NCI-H345 (cell line): ENCODE measurements at regions not wholly inside any gene's neighbourhood (a gene's known extent, or its start where the extent isn't known, plus 50 kb on each side); places are given as distances from the start of the nearest gene placed in this dataset.

Experiments
- DNase-seq: peaks from one replicate; lab custom pipeline; 2025; lab: John Stamatoyannopoulos, UW

DNA sequence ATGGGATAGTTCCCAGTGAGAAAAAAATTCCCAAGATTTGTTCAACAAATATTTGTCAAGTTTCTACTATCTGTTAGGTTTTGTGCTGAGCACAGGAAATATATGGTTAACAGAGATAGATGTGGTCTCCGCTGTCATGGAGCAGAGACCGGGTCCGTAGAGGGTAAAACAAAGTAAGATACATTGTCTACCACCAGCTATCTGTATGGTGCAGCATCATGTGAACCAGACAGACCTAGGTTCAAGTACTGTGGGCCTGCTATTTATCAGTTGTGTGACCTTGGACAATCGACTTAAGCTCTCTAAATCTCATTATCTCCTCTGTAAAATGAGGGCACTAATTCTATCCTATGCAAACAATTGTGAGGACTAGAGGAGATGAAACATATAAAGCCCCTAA lies 109.8 kb downstream of the DUSP10 start:
- no peak for DNase-seq

DNA sequence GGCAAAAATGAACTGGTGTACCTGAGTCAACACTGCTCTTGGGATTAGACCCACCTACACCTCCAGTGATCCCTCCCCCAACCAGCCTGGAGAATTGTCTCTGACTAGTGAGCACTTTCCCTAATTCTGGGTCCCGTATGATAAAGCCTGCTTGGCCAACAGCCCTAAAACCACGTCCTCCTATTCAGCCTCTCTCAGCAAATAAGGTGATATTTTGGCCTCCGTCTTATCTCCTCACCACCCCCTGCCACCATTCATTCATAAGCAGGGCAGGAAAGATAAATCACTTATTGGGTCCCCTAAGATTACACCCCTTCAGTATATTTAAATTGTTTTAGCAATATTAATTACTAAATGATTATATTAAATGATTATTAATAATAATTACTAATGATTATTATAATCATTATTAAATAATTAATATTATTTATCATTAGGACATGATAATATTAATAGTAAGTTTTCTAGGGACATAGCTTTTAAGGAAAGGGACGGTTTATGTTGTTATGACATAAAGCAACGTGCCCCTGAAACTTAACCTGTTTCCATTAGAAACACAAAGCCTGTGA lies 108.0 kb downstream of the DUSP10 start:
- DNase-seq, result no peak

- DNase-seq, result no peak
Observed at GRCh38 chr1:221634606-221635005, 107.3 kb downstream of the DUSP10 start.

DNA sequence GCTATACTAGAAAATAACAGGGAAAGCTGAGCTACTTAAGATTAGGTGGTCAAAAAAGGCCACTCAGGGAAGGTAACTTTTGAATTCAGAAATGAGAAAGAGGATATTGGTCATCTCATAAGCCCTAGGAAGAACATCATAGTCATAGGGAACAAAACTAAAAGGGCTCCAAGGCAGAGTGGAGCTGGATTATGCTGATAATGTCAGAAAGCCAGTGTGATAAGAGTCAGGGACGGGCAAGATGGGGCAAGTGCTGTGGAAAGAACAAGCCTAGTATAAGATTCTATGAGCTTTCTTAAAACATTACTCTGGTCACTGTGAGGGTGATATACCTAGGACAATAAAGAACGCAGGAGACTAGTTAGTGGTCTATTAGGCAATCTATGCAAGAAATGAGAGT lies 106.6 kb downstream of the DUSP10 start:
- no peak for DNase-seq

DNA sequence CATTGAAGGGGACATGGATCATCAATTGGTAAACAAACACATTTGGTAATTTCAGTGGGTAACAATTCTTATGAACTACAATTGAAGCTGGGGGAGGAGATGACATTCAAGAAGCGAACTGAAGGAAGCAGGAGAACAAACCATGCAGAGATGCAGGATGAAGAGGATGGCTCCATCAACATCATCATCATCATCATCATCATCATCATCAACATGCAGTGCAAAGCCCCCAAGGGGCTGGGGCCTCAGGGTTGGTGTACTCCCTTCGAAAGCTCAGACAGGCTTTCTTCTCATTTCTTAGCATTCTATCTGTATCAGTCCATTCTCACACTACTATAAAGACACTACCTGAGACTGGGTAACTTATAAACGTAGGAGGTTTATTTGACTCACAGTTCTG lies 105.8 kb downstream of the DUSP10 start:
- no peak for DNase-seq

DNA sequence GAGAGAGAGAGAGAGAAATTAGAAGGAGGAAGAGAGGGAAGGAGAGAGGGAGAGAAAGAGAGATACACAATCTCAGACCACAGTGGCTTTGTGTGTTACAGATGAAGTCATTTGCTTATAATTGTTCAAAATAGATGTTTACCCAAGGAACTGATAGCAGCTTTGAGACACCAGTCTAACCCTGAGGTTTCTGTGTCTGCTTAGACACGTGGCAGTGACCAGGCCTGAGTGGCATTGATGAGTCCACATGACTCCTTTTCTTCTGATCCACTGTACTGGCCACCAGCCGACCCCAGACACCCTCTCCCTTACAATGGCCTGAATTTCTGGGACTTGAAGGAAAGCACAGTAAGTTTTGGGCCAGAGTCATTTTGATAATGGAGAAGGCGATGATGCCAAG lies 104.9 kb downstream of the DUSP10 start:
- no peak for DNase-seq

GRCh38 chr1:221637641-221638041 lies 104.2 kb downstream of the DUSP10 start:
- DNase-seq, result no peak

DNA sequence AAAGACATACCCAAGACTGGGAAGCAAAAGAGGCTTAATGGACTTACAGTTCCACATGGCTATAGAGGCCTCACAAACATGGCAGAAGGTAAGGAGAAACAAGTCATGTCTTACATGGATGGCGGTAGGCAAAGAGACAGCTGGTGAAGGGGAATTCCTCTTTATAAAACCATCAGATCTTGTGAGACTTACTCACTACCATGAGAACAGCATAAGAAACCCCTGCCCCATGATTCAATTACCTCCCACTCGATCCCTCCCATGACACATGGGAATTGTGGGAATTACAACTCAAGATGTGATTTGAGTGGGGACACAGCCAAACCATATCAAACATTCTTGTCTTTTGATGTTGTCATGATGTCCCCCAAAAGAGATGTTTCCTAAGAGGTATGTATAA lies 103.3 kb downstream of the DUSP10 start:
- DNase-seq, result no peak

- no peak for DNase-seq
Observed at GRCh38 chr1:221641811-221642210, 100.1 kb downstream of the DUSP10 start.

DNA sequence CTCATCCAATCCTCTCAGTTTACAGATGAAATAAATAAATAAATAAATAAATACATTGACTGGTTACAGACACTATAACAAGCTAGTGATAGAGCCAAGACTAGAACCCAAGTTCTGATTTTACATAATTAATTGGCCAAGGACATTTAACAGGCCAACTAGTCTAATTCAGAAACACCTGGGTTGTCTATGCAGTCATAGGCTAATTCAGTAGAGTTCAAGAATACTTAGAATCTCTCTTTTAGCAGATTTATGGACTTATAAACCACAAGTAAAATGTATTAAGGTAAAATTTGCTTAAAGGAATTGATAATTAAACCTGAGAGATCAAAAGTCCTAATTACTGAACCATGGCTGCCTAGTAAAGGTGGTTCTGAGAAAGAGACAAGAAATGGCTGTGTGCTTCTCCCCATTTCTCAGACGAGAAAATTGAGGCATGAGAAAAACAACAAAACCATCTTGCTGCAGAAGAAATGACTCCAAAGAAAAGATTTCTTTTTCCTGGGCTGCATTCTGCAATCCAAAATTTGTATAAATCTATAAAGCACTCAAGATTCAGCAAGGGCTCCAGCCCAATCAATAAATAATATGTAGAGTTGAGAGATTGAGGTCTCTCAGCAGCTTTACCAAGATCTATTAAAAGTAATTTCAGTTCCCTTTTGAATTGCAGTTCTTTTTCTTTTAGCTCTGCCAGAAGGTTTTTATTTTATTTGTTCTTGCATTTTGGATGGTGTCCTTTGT lies 98.3 kb downstream of the DUSP10 start:
- DNase-seq, result no peak

DNA sequence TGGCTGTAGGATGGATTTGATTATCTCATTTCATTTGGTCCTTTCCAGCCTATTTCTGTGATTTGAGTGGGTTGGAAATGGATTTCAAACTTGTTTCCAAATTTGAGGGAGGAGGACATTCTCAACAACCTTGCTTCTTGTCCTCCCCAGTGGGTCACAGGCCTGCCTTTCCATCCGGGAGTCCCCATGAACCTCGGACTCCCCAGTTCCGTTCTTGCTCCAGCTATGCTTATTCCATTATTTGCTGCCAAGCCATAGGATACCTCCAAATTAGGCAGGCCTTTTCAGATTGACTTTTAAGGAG lies 97.8 kb downstream of the DUSP10 start:
- DNase-seq, result no peak

DNA sequence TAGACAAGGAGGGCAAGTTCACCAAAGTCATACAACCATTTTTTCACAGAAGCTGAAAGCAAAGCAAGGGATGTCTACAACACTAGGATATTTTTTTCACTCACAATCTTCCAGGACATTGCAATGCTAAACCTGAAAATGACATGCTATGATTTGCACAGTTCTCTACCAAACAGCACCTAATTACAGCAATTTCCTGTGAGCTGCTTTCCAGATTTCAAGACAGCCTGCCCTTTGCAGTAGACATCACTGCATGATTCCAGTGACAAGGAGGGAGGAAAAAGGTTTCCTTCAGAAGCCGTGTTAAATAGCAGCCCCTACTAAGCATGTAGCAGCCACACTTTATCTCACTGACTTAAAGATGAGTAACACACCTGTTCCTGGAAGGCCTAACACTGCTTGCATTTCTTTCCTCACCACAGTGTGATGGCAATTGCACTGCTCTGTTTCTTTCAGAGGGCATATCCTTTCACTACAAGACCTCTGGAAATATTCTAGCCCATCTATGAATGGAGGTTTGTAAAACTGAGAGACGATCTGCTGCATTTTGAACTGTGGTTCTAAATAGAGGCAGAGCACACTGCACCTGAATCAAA lies 97.1 kb downstream of the DUSP10 start:
- no peak for DNase-seq

DNA sequence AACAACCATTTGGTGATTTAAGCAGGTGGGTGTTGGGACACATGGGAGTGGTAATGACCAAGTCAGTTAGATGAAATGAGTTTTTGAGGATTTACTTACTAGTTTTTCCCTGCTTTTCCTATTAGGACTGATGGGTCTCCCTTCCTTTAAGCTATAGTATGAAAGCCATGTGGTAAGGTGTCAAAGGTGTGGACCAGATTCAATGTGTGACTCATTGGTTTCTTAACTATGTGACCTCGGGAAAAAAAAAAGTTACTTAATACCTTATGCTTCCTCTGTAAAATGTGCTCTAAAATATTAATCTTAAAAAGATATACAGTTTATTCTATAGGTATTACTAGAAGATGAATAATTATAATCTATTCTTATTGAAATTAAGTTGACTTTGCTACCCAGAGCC lies 93.7 kb downstream of the DUSP10 start:
- DNase-seq, result no peak
